HepG2 (cell line): ENCODE measurements at regions not wholly inside any gene's neighbourhood (a gene's known extent, or its start where the extent isn't known, plus 50 kb on each side); places are given as distances from the start of the nearest gene placed in this dataset.
A peak's percentile ranks its signal among the peaks of the same experiment; 100 is the strongest.

Experiments
- ATM ChIP-seq: fragments of 450-650 bp; IDR thresholded peaks from 2 replicates; pipeline ENCODE4 v1.7.1; 2017; ENCODE audit warnings: mild to moderate bottlenecking, borderline replicate concordance
- BCL6 ChIP-seq: IDR thresholded peaks from 2 replicates; pipeline ENCODE4 v1.6.1; 2016; ENCODE audit warnings: missing genetic modification reagents, missing compliant biosample characterization
- ELF3 ChIP-seq: IDR thresholded peaks from 2 replicates; pipeline ENCODE4 v1.6.1; 2016; ENCODE audit warnings: missing genetic modification reagents, missing compliant biosample characterization
- FOSL2 ChIP-seq: sonication (generic); formaldehyde crosslinking; IDR thresholded peaks from 2 replicates; pipeline ENCODE4 v1.4.0; 2020; ENCODE audit warnings: missing genetic modification reagents
- JUN ChIP-seq: sonication (generic); formaldehyde crosslinking; IDR thresholded peaks from 2 replicates; pipeline ENCODE4 v1.4.0; 2020; ENCODE audit warnings: mild to moderate bottlenecking, missing genetic modification reagents
- KMT2A ChIP-seq: sonication (generic); formaldehyde crosslinking; IDR thresholded peaks from 2 replicates; pipeline ENCODE4 v1.4.0; 2020; ENCODE audit warnings: missing genetic modification reagents
- MBNL3 ChIP-seq: fragments of 250-450 bp; sonication (Bioruptor Pico); conservative IDR thresholded peaks from 2 replicates; pipeline ENCODE4 v1.8.0; 2022; ENCODE audit warnings: mild to moderate bottlenecking, inconsistent platforms
- MIER2 ChIP-seq: IDR thresholded peaks from 2 replicates; pipeline ENCODE4 v1.6.1; 2016; ENCODE audit warnings: missing biosample characterization, missing genetic modification reagents
- PHF8 ChIP-seq: sonication (generic); formaldehyde crosslinking; IDR thresholded peaks from 2 replicates; pipeline ENCODE4 v1.5.0; 2020; ENCODE audit warnings: missing genetic modification reagents
- RAD21 ChIP-seq: fragments of 450-650 bp; formaldehyde crosslinking; IDR thresholded peaks from 2 replicates; pipeline ENCODE4 v1.5.0; 2020; ENCODE audit warnings: mild to moderate bottlenecking
- RARA ChIP-seq: IDR thresholded peaks from 2 replicates; pipeline ENCODE4 v1.6.1; 2016; ENCODE audit warnings: missing genetic modification reagents, missing compliant biosample characterization
- SALL1 ChIP-seq: sonication (generic); formaldehyde crosslinking; IDR thresholded peaks from 2 replicates; pipeline ENCODE4 v1.8.0; 2022; ENCODE audit warnings: mild to moderate bottlenecking, missing genetic modification reagents
- SMYD3 ChIP-seq: sonication (generic); formaldehyde crosslinking; IDR thresholded peaks from 2 replicates; pipeline ENCODE4 v1.8.1; 2023; ENCODE audit warnings: mild to moderate bottlenecking, missing genetic modification reagents
- TEAD3 ChIP-seq: optimal IDR thresholded peaks from 2 replicates; pipeline ENCODE3; 2016; ENCODE audit warnings: borderline replicate concordance
- ZFP36L1 ChIP-seq: sonication (generic); formaldehyde crosslinking; IDR thresholded peaks from 2 replicates; pipeline ENCODE4 v1.8.0; 2022; ENCODE audit warnings: mild to moderate bottlenecking, missing genetic modification reagents, moderate library complexity
- ZNF331 ChIP-seq: sonication (generic); formaldehyde crosslinking; IDR thresholded peaks from 2 replicates; pipeline ENCODE4 v1.4.0; 2020; ENCODE audit warnings: missing genetic modification reagents
- ZNF33A ChIP-seq: sonication (generic); formaldehyde crosslinking; IDR thresholded peaks from 2 replicates; pipeline ENCODE4 v1.5.1; 2020; ENCODE audit warnings: missing genetic modification reagents, mild to moderate bottlenecking, moderate library complexity, borderline replicate concordance
- ZNF44 ChIP-seq: sonication (generic); formaldehyde crosslinking; IDR thresholded peaks from 2 replicates; pipeline ENCODE4 v1.5.1; 2020; ENCODE audit warnings: mild to moderate bottlenecking, missing genetic modification reagents
- ZNF644 ChIP-seq: IDR thresholded peaks from 2 replicates; pipeline ENCODE4 v1.6.1; 2016; ENCODE audit warnings: low read depth
- ZNF670 ChIP-seq: sonication (generic); formaldehyde crosslinking; IDR thresholded peaks from 2 replicates; pipeline ENCODE4 v1.8.0; 2022; ENCODE audit warnings: mild to moderate bottlenecking, missing genetic modification reagents, borderline replicate concordance
- ZNF773 ChIP-seq: sonication (generic); formaldehyde crosslinking; IDR thresholded peaks from 2 replicates; pipeline ENCODE4 v1.4.0; 2020; ENCODE audit warnings: missing genetic modification reagents, borderline replicate concordance
- ZNF792 ChIP-seq: IDR thresholded peaks from 2 replicates; pipeline ENCODE4 v1.6.1; 2016
- TF ChIP-seq, protein P1 (sequence below): IDR thresholded peaks from 2 replicates; pipeline ENCODE4 v1.4.0; 2020; ENCODE audit warnings: mild to moderate bottlenecking, missing genetic modification reagents
- TF ChIP-seq, protein P2 (sequence below): sonication (generic); formaldehyde crosslinking; IDR thresholded peaks from 2 replicates; pipeline ENCODE4 v1.5.0; 2020; ENCODE audit warnings: mild to moderate bottlenecking, missing genetic modification reagents
- TF ChIP-seq, protein P3 (sequence below): IDR thresholded peaks from 2 replicates; pipeline ENCODE4 v1.6.1; 2016; ENCODE audit warnings: control low read depth
- TF ChIP-seq, protein P4 (sequence below): sonication (generic); formaldehyde crosslinking; IDR thresholded peaks from 2 replicates; pipeline ENCODE4 v1.5.0; 2020; ENCODE audit warnings: missing genetic modification reagents, mild to moderate bottlenecking, borderline replicate concordance

DNA sequence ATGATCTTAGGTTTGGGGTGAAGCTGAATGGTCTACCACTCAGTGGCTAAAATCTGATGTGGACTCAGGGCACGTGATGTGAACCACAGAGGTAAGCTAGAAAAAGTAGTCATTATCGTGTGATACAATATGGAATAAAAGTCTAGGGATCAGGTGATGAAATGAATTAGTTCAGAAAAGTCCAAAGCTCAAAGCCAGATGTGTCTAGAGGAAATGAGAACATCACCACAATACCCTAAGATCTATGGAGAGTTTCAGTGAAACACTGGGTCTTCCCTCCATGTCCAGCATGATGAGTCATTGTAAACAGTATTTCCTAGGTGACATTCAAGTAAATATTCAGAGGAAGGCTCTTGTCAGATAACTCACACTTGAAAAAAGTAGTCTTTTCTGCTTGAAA lies 1257.4 kb upstream of the ZEB2 start (continued):
- TF ChIP-seq, protein P1, sequence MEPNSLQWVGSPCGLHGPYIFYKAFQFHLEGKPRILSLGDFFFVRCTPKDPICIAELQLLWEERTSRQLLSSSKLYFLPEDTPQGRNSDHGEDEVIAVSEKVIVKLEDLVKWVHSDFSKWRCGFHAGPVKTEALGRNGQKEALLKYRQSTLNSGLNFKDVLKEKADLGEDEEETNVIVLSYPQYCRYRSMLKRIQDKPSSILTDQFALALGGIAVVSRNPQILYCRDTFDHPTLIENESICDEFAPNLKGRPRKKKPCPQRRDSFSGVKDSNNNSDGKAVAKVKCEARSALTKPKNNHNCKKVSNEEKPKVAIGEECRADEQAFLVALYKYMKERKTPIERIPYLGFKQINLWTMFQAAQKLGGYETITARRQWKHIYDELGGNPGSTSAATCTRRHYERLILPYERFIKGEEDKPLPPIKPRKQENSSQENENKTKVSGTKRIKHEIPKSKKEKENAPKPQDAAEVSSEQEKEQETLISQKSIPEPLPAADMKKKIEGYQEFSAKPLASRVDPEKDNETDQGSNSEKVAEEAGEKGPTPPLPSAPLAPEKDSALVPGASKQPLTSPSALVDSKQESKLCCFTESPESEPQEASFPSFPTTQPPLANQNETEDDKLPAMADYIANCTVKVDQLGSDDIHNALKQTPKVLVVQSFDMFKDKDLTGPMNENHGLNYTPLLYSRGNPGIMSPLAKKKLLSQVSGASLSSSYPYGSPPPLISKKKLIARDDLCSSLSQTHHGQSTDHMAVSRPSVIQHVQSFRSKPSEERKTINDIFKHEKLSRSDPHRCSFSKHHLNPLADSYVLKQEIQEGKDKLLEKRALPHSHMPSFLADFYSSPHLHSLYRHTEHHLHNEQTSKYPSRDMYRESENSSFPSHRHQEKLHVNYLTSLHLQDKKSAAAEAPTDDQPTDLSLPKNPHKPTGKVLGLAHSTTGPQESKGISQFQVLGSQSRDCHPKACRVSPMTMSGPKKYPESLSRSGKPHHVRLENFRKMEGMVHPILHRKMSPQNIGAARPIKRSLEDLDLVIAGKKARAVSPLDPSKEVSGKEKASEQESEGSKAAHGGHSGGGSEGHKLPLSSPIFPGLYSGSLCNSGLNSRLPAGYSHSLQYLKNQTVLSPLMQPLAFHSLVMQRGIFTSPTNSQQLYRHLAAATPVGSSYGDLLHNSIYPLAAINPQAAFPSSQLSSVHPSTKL, result peak; percentile 97
- TF ChIP-seq ZNF44 (0 out of 2 replicates have a peak, but pooled peaks have one; percentile 34), ZNF33A (CRISPR knock-in tag) (no peak), ZNF792 (CRISPR knock-in tag) (peak; percentile 54; the same call in 1 of the 2 replicates), BCL6 (CRISPR knock-in tag) (peak; percentile 87), TEAD3 (CRISPR knock-in tag) (peak; percentile 74), ZNF331 (peak; percentile 39), FOSL2 (CRISPR knock-in tag) (peak; percentile 98), SALL1 (peak; percentile 24; the same call in 1 of the 2 replicates), MIER2 (CRISPR knock-in tag) (0 out of 2 replicates have a peak, but pooled peaks have one; percentile 39), SMYD3 (no peak), JUN (CRISPR knock-in tag) (peak; percentile 94), ELF3 (peak; percentile 86), ZNF670 (no peak), ATM (no peak), ZFP36L1 (no peak), MBNL3 (CRISPR knock-in tag) (no peak), ZNF773 (CRISPR knock-in tag) (no peak), ZNF644 (CRISPR knock-in tag) (peak; percentile 99), KMT2A (CRISPR knock-in tag) (no peak), RARA (CRISPR knock-in tag) (peak; percentile 61; the same call in 1 of the 2 replicates), RAD21 (no peak), PHF8 (CRISPR knock-in tag) (no peak)
- TF ChIP-seq, protein P2, sequence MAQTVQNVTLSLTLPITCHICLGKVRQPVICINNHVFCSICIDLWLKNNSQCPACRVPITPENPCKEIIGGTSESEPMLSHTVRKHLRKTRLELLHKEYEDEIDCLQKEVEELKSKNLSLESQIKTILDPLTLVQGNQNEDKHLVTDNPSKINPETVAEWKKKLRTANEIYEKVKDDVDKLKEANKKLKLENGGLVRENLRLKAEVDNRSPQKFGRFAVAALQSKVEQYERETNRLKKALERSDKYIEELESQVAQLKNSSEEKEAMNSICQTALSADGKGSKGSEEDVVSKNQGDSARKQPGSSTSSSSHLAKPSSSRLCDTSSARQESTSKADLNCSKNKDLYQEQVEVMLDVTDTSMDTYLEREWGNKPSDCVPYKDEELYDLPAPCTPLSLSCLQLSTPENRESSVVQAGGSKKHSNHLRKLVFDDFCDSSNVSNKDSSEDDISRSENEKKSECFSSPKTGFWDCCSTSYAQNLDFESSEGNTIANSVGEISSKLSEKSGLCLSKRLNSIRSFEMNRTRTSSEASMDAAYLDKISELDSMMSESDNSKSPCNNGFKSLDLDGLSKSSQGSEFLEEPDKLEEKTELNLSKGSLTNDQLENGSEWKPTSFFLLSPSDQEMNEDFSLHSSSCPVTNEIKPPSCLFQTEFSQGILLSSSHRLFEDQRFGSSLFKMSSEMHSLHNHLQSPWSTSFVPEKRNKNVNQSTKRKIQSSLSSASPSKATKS, result 0 out of 2 replicates have a peak, but pooled peaks have one; percentile 62
- TF ChIP-seq, protein P3, sequence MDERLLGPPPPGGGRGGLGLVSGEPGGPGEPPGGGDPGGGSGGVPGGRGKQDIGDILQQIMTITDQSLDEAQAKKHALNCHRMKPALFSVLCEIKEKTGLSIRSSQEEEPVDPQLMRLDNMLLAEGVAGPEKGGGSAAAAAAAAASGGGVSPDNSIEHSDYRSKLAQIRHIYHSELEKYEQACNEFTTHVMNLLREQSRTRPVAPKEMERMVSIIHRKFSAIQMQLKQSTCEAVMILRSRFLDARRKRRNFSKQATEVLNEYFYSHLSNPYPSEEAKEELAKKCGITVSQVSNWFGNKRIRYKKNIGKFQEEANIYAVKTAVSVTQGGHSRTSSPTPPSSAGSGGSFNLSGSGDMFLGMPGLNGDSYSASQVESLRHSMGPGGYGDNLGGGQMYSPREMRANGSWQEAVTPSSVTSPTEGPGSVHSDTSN, result no peak
- TF ChIP-seq, protein P4, sequence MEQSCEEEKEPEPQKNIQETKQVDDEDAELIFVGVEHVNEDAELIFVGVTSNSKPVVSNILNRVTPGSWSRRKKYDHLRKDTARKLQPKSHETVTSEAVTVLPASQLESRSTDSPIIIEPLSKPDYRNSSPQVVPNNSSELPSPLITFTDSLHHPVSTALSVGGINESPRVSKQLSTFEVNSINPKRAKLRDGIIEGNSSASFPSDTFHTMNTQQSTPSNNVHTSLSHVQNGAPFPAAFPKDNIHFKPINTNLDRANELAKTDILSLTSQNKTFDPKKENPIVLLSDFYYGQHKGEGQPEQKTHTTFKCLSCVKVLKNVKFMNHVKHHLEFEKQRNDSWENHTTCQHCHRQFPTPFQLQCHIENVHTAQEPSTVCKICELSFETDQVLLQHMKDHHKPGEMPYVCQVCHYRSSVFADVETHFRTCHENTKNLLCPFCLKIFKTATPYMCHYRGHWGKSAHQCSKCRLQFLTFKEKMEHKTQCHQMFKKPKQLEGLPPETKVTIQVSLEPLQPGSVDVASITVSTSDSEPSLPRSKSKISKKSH, result no peak
